ENCODE measurements at regions not wholly inside any gene's neighbourhood (a gene's known extent, or its start where the extent isn't known, plus 50 kb on each side); places are given as distances from the start of the nearest gene placed in this dataset.

DNA sequence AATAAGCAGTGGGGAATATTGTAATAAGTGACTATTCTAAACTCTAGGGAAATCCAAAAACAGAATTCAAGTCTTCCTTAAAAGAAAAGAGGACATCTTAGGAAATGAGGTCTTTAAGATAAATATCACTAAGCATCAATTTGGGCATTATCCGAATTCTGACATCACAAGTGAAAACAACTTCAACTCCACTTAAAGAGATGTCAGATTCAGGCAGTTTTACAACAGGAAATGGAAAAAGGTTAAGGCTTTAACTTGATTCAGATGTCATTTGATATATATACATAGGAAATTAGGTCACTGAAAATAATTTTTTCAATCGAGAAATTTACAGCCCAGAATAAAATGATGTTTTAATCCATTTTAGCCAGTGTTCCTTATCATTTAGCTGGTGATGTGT, 435.4 kb downstream of the SETD4 start:
- H3K4me1 ChIP-seq (ENCODE audit: control insufficient read depth, extremely low read depth, insufficient read depth, low read length): no peaks in the 10 kb centered on the region
- no TSS peak for BruUV-seq (replicated peaks)
- peaks cover 0 to 2% of the 10 kb centered on the region in 2 experiments for H3K27me3 ChIP-seq (ENCODE audit: control insufficient read depth in 2 of 2, insufficient read depth in 2 of 2, low read length in 2 of 2)
- CTCF ChIA-PET: interaction anchor here (1.8 kb wide), 1 partner anchor 9 kb away, joined by 10 read pairs; no protein-coding TSS in a partner anchor
- H3K27ac ChIP-seq (ENCODE audit: insufficient read depth, low read depth, low read length): no peak overlapping the region
- H3K79me2 ChIP-seq (ENCODE audit: control insufficient read depth, insufficient read depth, low read length): no peaks in the 10 kb centered on the region
- no peak for DNase-seq (ENCODE audit: low read depth, low spot score)
- TF ChIP-seq POLR2AphosphoS5 (IDR thresholded peaks at IDR 0.05; ENCODE audit: insufficient read depth, low read depth, low read length): no peak
- TF ChIP-seq EZH2 (IDR thresholded peaks at IDR 0.05; ENCODE audit: borderline replicate concordance, low read depth, low read length, severe bottlenecking): no peak
- TF ChIP-seq POLR2A (IDR thresholded peaks at IDR 0.05; ENCODE audit: low read depth, low read length): no peak
- TF ChIP-seq MYC (IDR thresholded peaks at IDR 0.05; ENCODE audit: low read depth, low read length): no peak
- TF ChIP-seq, protein P1, sequence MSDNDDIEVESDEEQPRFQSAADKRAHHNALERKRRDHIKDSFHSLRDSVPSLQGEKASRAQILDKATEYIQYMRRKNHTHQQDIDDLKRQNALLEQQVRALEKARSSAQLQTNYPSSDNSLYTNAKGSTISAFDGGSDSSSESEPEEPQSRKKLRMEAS (IDR thresholded peaks at IDR 0.05; ENCODE audit: insufficient read depth, insufficient read length): no peak
- TF ChIP-seq GATA2 (IDR thresholded peaks at IDR 0.05; ENCODE audit: insufficient read depth, insufficient read length, low read depth, low read length): no peak
- TF ChIP-seq, protein P2, sequence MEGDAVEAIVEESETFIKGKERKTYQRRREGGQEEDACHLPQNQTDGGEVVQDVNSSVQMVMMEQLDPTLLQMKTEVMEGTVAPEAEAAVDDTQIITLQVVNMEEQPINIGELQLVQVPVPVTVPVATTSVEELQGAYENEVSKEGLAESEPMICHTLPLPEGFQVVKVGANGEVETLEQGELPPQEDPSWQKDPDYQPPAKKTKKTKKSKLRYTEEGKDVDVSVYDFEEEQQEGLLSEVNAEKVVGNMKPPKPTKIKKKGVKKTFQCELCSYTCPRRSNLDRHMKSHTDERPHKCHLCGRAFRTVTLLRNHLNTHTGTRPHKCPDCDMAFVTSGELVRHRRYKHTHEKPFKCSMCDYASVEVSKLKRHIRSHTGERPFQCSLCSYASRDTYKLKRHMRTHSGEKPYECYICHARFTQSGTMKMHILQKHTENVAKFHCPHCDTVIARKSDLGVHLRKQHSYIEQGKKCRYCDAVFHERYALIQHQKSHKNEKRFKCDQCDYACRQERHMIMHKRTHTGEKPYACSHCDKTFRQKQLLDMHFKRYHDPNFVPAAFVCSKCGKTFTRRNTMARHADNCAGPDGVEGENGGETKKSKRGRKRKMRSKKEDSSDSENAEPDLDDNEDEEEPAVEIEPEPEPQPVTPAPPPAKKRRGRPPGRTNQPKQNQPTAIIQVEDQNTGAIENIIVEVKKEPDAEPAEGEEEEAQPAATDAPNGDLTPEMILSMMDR (IDR thresholded peaks at IDR 0.05; ENCODE audit: extremely low read depth in 1 of 2, insufficient read depth in 1 of 2, low read depth in 1 of 2, low read length in 2 of 2): no peak
- TF ChIP-seq FOS (IDR thresholded peaks at IDR 0.05; ENCODE audit: borderline replicate concordance, insufficient read depth, low read length): no peak
- no peak for TF ChIP-seq JUN (IDR thresholded peaks at IDR 0.05; ENCODE audit: borderline replicate concordance, insufficient read depth, insufficient read length, low read depth)
- no peak for FAIRE-seq
- H3K4me3 ChIP-seq (replicated peaks in 1 of 3; ENCODE audit: insufficient read depth in 1 of 3, low read depth in 1 of 3, low read length in 3 of 3): no peak overlapping the region
- no peak overlapping the region for H3K4me2 ChIP-seq (ENCODE audit: insufficient read depth, low read length)
- dilution Hi-C loops (cut with MboI; ENCODE audit: extremely low pct_ligation_motif_present, low sequenced_read_pairs): no loop called here
- H3K9me3 ChIP-seq (replicated peaks; ENCODE audit: control insufficient read depth, insufficient read depth, low read length): no peaks in the 10 kb centered on the region
- H3K9ac ChIP-seq (replicated peaks; ENCODE audit: extremely low read depth, insufficient read depth, low read length): no peak overlapping the region
- H4K20me1 ChIP-seq (replicated peaks; ENCODE audit: control insufficient read depth, extremely low read depth, insufficient read depth, low read length): no peaks in the 10 kb centered on the region
- intact Hi-C loops (cut with micrococcal nuclease): no loop called here
- no peak overlapping the region for H2AFZ ChIP-seq (ENCODE audit: low read depth, low read length)
- no peaks in the 10 kb centered on the region for H3K9me1 ChIP-seq (replicated peaks; ENCODE audit: control insufficient read depth, extremely low read depth, insufficient read depth, low read length)
- POLR2A ChIA-PET: no interaction called here
- no peaks in the 10 kb centered on the region for H3K36me3 ChIP-seq (ENCODE audit: control insufficient read depth in 2 of 2, extremely low read depth in 1 of 2, insufficient read depth in 2 of 2, low read length in 2 of 2)

All from endothelial cell of umbilical vein (primary cell).